ENCODE measurements at regions not wholly inside any gene's neighbourhood (a gene's known extent, or its start where the extent isn't known, plus 50 kb on each side); places are given as distances from the start of the nearest gene placed in this dataset.

DNA sequence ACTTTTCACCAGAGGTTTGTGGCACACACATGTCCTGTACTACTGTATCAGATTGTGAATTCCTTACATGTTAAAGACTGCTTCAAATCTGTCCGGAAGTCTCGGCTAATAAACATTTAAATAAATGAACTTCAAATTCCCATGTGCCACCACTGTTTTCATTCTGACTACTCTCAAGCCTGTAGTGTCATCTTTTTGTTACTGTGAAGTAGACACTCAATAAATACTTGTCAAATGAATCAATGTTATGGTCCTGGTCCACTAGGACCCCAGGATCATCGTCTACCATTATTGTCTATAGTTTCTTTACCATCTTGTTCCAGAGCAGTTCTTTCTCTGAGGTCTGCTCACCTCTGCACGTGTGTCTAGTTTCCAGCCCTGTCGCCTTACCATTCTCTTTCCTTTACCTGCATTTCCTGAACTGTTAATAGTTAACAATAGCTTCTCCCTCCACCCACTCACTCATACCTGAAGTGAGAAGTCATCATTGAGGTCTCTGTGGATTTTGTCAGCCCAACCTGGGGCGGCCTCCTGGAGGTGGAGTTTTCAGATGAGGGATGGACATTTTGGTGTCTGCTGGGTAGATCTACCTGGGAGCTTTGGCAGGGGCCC is 333.0 kb downstream of the SEC14L1 start:
- TF ChIP-seq, protein P1, sequence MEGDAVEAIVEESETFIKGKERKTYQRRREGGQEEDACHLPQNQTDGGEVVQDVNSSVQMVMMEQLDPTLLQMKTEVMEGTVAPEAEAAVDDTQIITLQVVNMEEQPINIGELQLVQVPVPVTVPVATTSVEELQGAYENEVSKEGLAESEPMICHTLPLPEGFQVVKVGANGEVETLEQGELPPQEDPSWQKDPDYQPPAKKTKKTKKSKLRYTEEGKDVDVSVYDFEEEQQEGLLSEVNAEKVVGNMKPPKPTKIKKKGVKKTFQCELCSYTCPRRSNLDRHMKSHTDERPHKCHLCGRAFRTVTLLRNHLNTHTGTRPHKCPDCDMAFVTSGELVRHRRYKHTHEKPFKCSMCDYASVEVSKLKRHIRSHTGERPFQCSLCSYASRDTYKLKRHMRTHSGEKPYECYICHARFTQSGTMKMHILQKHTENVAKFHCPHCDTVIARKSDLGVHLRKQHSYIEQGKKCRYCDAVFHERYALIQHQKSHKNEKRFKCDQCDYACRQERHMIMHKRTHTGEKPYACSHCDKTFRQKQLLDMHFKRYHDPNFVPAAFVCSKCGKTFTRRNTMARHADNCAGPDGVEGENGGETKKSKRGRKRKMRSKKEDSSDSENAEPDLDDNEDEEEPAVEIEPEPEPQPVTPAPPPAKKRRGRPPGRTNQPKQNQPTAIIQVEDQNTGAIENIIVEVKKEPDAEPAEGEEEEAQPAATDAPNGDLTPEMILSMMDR (IDR thresholded peaks at IDR 0.05), result no peak
- TF ChIP-seq POLR2AphosphoS5 (IDR thresholded peaks at IDR 0.05) (peak in 1 of 3 donors; percentile 31), POLR2A (IDR thresholded peaks at IDR 0.05) (no peak), EP300 (IDR thresholded peaks at IDR 0.05) (no peak)

Measured in stomach (tissue), 4 donors.